GM23248 (cell line): ENCODE measurements at regions not wholly inside any gene's neighbourhood (a gene's known extent, or its start where the extent isn't known, plus 50 kb on each side); places are given as distances from the start of the nearest gene placed in this dataset.

Experiments used
- DNase-seq: peaks from one replicate; pipeline ENCODE4 v3.0.0-alpha.2; 2015
- H2AFZ ChIP-seq: fragments of 200-600 bp; sonication (generic); 2 replicates; pipeline ENCODE4 v1.6.1; 2016; ENCODE audit warnings: antibody characterized with exemption
- H3F3A ChIP-seq: fragments of 200-600 bp; sonication (generic); 2 replicates; pipeline ENCODE4 v1.6.1; 2016; ENCODE audit warnings: mild to moderate bottlenecking, antibody characterized with exemption, mixed run types; ENCODE audit not compliant: insufficient read depth
- H3K27ac ChIP-seq: fragments of 200-600 bp; sonication (generic); 2 replicates; pipeline ENCODE4 v1.5.1; 2016; ENCODE audit warnings: mild to moderate bottlenecking
- H3K27me3 ChIP-seq: fragments of 200-600 bp; sonication (generic); replicated peaks from 2 replicates; pipeline ENCODE4 v1.6.1; 2016; ENCODE audit warnings: mild to moderate bottlenecking; ENCODE audit not compliant: insufficient read depth
- H3K36me3 ChIP-seq: fragments of 200-600 bp; sonication (generic); 2 replicates; pipeline ENCODE4 v1.6.1; 2016; ENCODE audit warnings: low read depth, mild to moderate bottlenecking
- H3K4me1 ChIP-seq: fragments of 200-600 bp; sonication (generic); 2 replicates; pipeline ENCODE4 v1.6.1; 2016; ENCODE audit warnings: mild to moderate bottlenecking; ENCODE audit not compliant: insufficient read depth
- H3K4me2 ChIP-seq: fragments of 200-600 bp; sonication (generic); one replicate; pipeline ENCODE4 v1.6.1; 2016; ENCODE audit warnings: mild to moderate bottlenecking; ENCODE audit not compliant: unreplicated experiment
- H3K4me3 ChIP-seq: fragments of 200-600 bp; sonication (generic); 2 replicates; pipeline ENCODE4 v1.5.1; 2016; ENCODE audit warnings: mild to moderate bottlenecking
- H3K79me2 ChIP-seq: fragments of 200-600 bp; sonication (generic); 2 replicates; pipeline ENCODE4 v1.6.1; 2016; ENCODE audit warnings: mild to moderate bottlenecking; ENCODE audit not compliant: insufficient read depth
- H3K9ac ChIP-seq: fragments of 200-600 bp; sonication (generic); 2 replicates; pipeline ENCODE4 v1.6.1; 2016; ENCODE audit warnings: mild to moderate bottlenecking
- H3K9me2 ChIP-seq: fragments of 200-600 bp; sonication (generic); 2 replicates; pipeline ENCODE4 v1.6.1; 2016; ENCODE audit warnings: mixed run types, mild to moderate bottlenecking, moderate library complexity; ENCODE audit not compliant: insufficient read depth
- H3K9me3 ChIP-seq: fragments of 200-600 bp; sonication (generic); one replicate; pipeline ENCODE4 v1.6.1; 2017; ENCODE audit warnings: low read depth
- H4K20me1 ChIP-seq: fragments of 200-600 bp; sonication (generic); 2 replicates; pipeline ENCODE4 v1.6.0; 2016; ENCODE audit not compliant: insufficient read depth
- EZH2 ChIP-seq: fragments of 200-600 bp; sonication (generic); IDR thresholded peaks from 2 replicates; pipeline ENCODE4 v1.6.1; 2018; ENCODE audit warnings: antibody characterized with exemption, mild to moderate bottlenecking; ENCODE audit not compliant: insufficient read depth, poor library complexity, severe bottlenecking
- EZH2phosphoT487 ChIP-seq: fragments of 200-600 bp; sonication (generic); IDR thresholded peaks from 2 replicates; pipeline ENCODE4 v1.6.1; 2018; ENCODE audit warnings: antibody characterized with exemption, moderate library complexity, mild to moderate bottlenecking, low read depth; ENCODE audit not compliant: insufficient read depth
- WGBS, 2 experiments: methylation state at CpG; one replicate each; pipeline ENCODE4 v1.1.6; 2015 to 2017; ENCODE audit warnings: low lambda C conversion rate in 2 of 2, low coverage in 1 of 2; ENCODE audit errors: missing lambda C conversion rate in 2 of 2; 5-methylcytosine and 5-hydroxymethylcytosine counted together
- in situ Hi-C: fragments of 300-500 bp; cut with MboI; formaldehyde crosslinking; loops from 2 replicates; pipeline ENCODE4 v1.15.0; 2020

GRCh38 chr10:84076540-84077195 is 62.6 kb upstream of the GHITM start:
- Histone ChIP-seq H3K9me3 (no peaks in the 10 kb centered on the region), H3K79me2 (no peaks in the 10 kb centered on the region), H3K9ac (peak overlapping the region; percentile 43), H3K4me3 (peak overlapping the region; percentile 38; the same call in 1 of the 2 replicates), H3K4me2 (peak overlapping the region; percentile 71), H2AFZ (peak overlapping the region; percentile 85), H4K20me1 (no peaks in the 10 kb centered on the region), H3K9me2 (no peaks in the 10 kb centered on the region), H3K4me1 (peaks cover 19% of the 10 kb centered on the region), H3K36me3 (no peaks in the 10 kb centered on the region), H3K27me3 (no peaks in the 10 kb centered on the region), H3K27ac (peak overlapping the region; percentile 34), H3F3A (peaks cover 16% of the 10 kb centered on the region)
- no peak for TF ChIP-seq EZH2
- no peak for TF ChIP-seq EZH2phosphoT487
- DNase-seq, result peak; percentile 66
- in situ Hi-C loops, result no loop called here
- 40 to 48% methylated on average over 4 of the region's 4 CpGs for WGBS, 2 experiments

- Histone ChIP-seq H3K36me3 (no peaks in the 10 kb centered on the region), H3K9me3 (no peaks in the 10 kb centered on the region), H3K9me2 (no peaks in the 10 kb centered on the region), H3K4me3 (no peak overlapping the region), H3K79me2 (no peaks in the 10 kb centered on the region), H3K4me1 (peaks cover 19% of the 10 kb centered on the region), H3K27me3 (no peaks in the 10 kb centered on the region), H2AFZ (no peak overlapping the region), H4K20me1 (no peaks in the 10 kb centered on the region), H3K27ac (no peak overlapping the region), H3K9ac (no peak overlapping the region), H3F3A (peaks cover 16% of the 10 kb centered on the region), H3K4me2 (no peak overlapping the region)
- no peak for TF ChIP-seq EZH2
- TF ChIP-seq EZH2phosphoT487, result no peak
- in situ Hi-C loops, result no loop called here
- 74 to 82% methylated on average over 2 of the region's 2 CpGs for WGBS, 2 experiments
- no peak for DNase-seq
Measured at GRCh38 chr10:84077768-84078167, 61.5 kb upstream of the GHITM start.

DNA sequence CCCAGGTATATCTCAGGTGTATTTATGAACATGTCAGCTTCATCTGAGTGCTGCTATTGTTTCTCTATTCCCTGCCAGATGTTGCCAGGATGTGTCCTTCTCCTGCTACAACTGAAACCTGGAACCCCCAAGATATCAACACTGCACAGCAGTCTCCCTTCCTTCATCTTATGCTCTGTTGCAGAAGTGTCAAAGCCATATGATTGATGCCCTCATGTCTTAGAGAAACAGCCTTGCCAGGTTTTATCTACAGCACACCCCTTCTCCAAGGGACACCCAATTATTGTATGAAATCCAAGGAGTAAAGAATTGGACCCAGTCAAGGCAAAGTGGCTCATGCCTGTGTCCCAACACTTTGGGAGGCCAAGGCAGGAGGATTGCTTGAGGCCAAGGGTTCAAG is 60.5 kb upstream of the GHITM start:
- in situ Hi-C loops, result no loop called here
- Histone ChIP-seq H3K4me2 (no peak overlapping the region), H3K36me3 (no peaks in the 10 kb centered on the region), H3K79me2 (no peaks in the 10 kb centered on the region), H4K20me1 (no peaks in the 10 kb centered on the region), H3K27ac (no peak overlapping the region), H3K4me3 (no peak overlapping the region), H3F3A (peaks cover 16% of the 10 kb centered on the region), H2AFZ (no peak overlapping the region), H3K9me3 (no peaks in the 10 kb centered on the region), H3K4me1 (peaks cover 19% of the 10 kb centered on the region), H3K9ac (no peak overlapping the region), H3K27me3 (no peaks in the 10 kb centered on the region), H3K9me2 (no peaks in the 10 kb centered on the region)
- no peak for DNase-seq
- TF ChIP-seq EZH2phosphoT487, result no peak
- TF ChIP-seq EZH2, result no peak

- no peaks in the 10 kb centered on the region for H3F3A ChIP-seq
Measured at GRCh38 chr10:84084342-84084741, 55.0 kb upstream of the GHITM start.

DNA sequence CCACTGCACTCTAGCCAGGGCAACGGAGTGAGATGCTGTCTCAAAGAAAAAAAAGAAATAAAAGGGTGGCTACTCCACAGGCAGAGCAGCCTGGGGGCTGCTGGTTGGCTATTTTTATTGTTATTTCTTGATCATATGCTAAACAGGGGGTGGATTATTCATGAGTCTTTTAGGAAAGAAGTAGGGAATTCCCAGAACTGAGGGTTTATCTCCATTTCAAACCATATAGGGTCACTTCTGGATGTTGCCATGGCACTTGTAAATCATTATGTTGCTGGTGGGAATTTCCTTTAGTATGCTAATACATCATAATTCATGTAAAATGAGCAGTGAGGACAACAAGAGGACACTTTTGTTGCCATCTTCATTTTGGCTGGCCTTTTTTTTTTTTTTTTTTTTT is 52.1 kb upstream of the GHITM start:
- Histone ChIP-seq H3K4me2 (no peak overlapping the region), H4K20me1 (no peaks in the 10 kb centered on the region), H3K27me3 (no peaks in the 10 kb centered on the region), H3K27ac (no peak overlapping the region), H2AFZ (no peak overlapping the region), H3F3A (no peaks in the 10 kb centered on the region), H3K36me3 (no peaks in the 10 kb centered on the region), H3K4me1 (no peaks in the 10 kb centered on the region), H3K9me2 (no peaks in the 10 kb centered on the region), H3K9ac (no peak overlapping the region), H3K4me3 (no peak overlapping the region), H3K79me2 (no peaks in the 10 kb centered on the region), H3K9me3 (no peaks in the 10 kb centered on the region)
- no peak for TF ChIP-seq EZH2
- TF ChIP-seq EZH2phosphoT487, result no peak
- DNase-seq, result no peak
- 25 to 30% methylated on average over 1 of the region's 1 CpG for whole genome bisulfite sequencing, 2 experiments
- in situ Hi-C loops, result no loop called here

More at GRCh38 chr10:84084342-84084741, 55.0 kb upstream of the GHITM start:
- H4K20me1 ChIP-seq, result no peaks in the 10 kb centered on the region
- H3K27ac ChIP-seq, result no peak overlapping the region
- H3K4me1 ChIP-seq, result no peaks in the 10 kb centered on the region
- H3K9me3 ChIP-seq, result no peaks in the 10 kb centered on the region
- DNase-seq, result peak; percentile 5
- H3K4me2 ChIP-seq, result no peak overlapping the region
- no peak overlapping the region for H3K4me3 ChIP-seq
- no peaks in the 10 kb centered on the region for H3K9me2 ChIP-seq
- H3K27me3 ChIP-seq, result no peaks in the 10 kb centered on the region
- TF ChIP-seq EZH2 (no peak), EZH2phosphoT487 (no peak)
- in situ Hi-C loops, result no loop called here
- no peak overlapping the region for H3K9ac ChIP-seq
- H2AFZ ChIP-seq, result no peak overlapping the region
- no peaks in the 10 kb centered on the region for H3K79me2 ChIP-seq
- WGBS, 2 experiments, result 26 to 49% methylated on average over 3 of the region's 3 CpGs
- H3K36me3 ChIP-seq, result no peaks in the 10 kb centered on the region
